GM18520 (cell line): ENCODE measurements at regions not wholly inside any gene's neighbourhood (a gene's known extent, or its start where the extent isn't known, plus 50 kb on each side); places are given as distances from the start of the nearest gene placed in this dataset.
"Not testable (repeated sequence)": the region's sequence is repeated elsewhere in the genome, so short reads cannot be mapped to it uniquely, and the experiment has no call there.

ENCODE experiments used
- ATAC-seq: cut with Tn5 transposase; IDR thresholded peaks from one replicate; pipeline ENCODE4 v1.9.1; 2021; ENCODE audit not compliant: unreplicated experiment

GRCh38 chr2:71925268-71926088, 222.2 kb downstream of the CYP26B1 start:
- no peak for ATAC-seq

- peak; percentile 81 for ATAC-seq
Observed at GRCh38 chr2:71923887-71924533, 223.7 kb downstream of the CYP26B1 start.

- no peak for ATAC-seq
Observed at GRCh38 chr2:71923143-71923525, 224.5 kb downstream of the CYP26B1 start.

- no peak for ATAC-seq
Observed at GRCh38 chr2:71922499-71923142, 225.0 kb downstream of the CYP26B1 start.

GRCh38 chr2:71922091-71922490, 225.6 kb downstream of the CYP26B1 start:
- ATAC-seq, result no peak

- not testable (repeated sequence) for ATAC-seq
Observed at GRCh38 chr2:71920819-71921218, 226.8 kb downstream of the CYP26B1 start.

- no peak for ATAC-seq
Observed at GRCh38 chr2:71919708-71920107, 228.0 kb downstream of the CYP26B1 start.

- ATAC-seq, result no peak
Observed at GRCh38 chr2:71910277-71910676, 237.4 kb downstream of the CYP26B1 start.

- ATAC-seq, result no peak
Observed at GRCh38 chr2:71908798-71909197, 238.9 kb downstream of the CYP26B1 start.

- ATAC-seq, result no peak
Observed at GRCh38 chr2:71907503-71907902, 240.2 kb downstream of the CYP26B1 start.

GRCh38 chr2:71906357-71906973, 241.2 kb downstream of the CYP26B1 start:
- no peak for ATAC-seq

GRCh38 chr2:71905205-71905604, 242.5 kb downstream of the CYP26B1 start:
- ATAC-seq, result no peak

- ATAC-seq, result no peak
Observed at GRCh38 chr2:71903841-71904240, 243.8 kb downstream of the CYP26B1 start.

GRCh38 chr2:71901466-71901865, 246.2 kb downstream of the CYP26B1 start:
- ATAC-seq, result no peak

- no peak for ATAC-seq
Observed at GRCh38 chr2:71898851-71899681, 248.6 kb downstream of the CYP26B1 start.

GRCh38 chr2:71898375-71898774, 249.3 kb downstream of the CYP26B1 start:
- no peak for ATAC-seq

- ATAC-seq, result no peak
Observed at GRCh38 chr2:71897836-71898235, 249.8 kb downstream of the CYP26B1 start.

- ATAC-seq, result no peak
Observed at GRCh38 chr2:71897137-71897480, 250.6 kb downstream of the CYP26B1 start.

- ATAC-seq, result no peak
Observed at GRCh38 chr2:71896385-71897136, 251.1 kb downstream of the CYP26B1 start.
